Type B pancreatic cell (in vitro differentiated cells): ENCODE measurements at regions not wholly inside any gene's neighbourhood (a gene's known extent, or its start where the extent isn't known, plus 50 kb on each side); places are given as distances from the start of the nearest gene placed in this dataset.
"Not testable (repeated sequence)": the region's sequence is repeated elsewhere in the genome, so short reads cannot be mapped to it uniquely, and the experiment has no call there.

Experiments
- DNase-seq: peaks from one replicate; pipeline ENCODE4 v3.0.0; 2021; ENCODE audit warnings: mixed read lengths; ENCODE audit not compliant: unreplicated experiment; ENCODE audit errors: extremely low spot score
- H3K27ac Mint-ChIP-seq: 2 replicates; pipeline ENCODE4 v1.8.0; 2021; ENCODE audit warnings: mild to moderate bottlenecking, mixed read lengths
- H3K27me3 Mint-ChIP-seq: 2 replicates; pipeline ENCODE4 v1.8.0; 2021; ENCODE audit warnings: mixed read lengths
- H3K36me3 Mint-ChIP-seq: 2 replicates; pipeline ENCODE4 v1.8.0; 2021; ENCODE audit warnings: mixed read lengths
- H3K4me1 Mint-ChIP-seq: one replicate; pipeline ENCODE4 v1.8.0; 2021; ENCODE audit warnings: mixed read lengths; ENCODE audit not compliant: unreplicated experiment
- H3K4me3 Mint-ChIP-seq: 2 replicates; pipeline ENCODE4 v1.8.0; 2021; ENCODE audit warnings: mild to moderate bottlenecking, mixed read lengths
- H3K9me3 Mint-ChIP-seq: 2 replicates; pipeline ENCODE4 v1.8.0; 2021; ENCODE audit warnings: mixed read lengths
- CTCF ChIP-seq: fragments of 200-600 bp; sonication (generic); conservative IDR thresholded peaks from 2 replicates; pipeline ENCODE4 v1.5.0; 2021; ENCODE audit warnings: antibody characterized with exemption, mild to moderate bottlenecking

- no peak for DNase-seq
- H3K27ac Mint-ChIP-seq = no peak overlapping the region
- H3K4me1 Mint-ChIP-seq = peaks cover 3% of the 10 kb centered on the region
- no peak for TF ChIP-seq CTCF
- no peaks in the 10 kb centered on the region for H3K9me3 Mint-ChIP-seq
- no peaks in the 10 kb centered on the region for H3K36me3 Mint-ChIP-seq
- H3K27me3 Mint-ChIP-seq = peaks cover 17% of the 10 kb centered on the region
- H3K4me3 Mint-ChIP-seq = no peak overlapping the region
Measured at GRCh38 chr2:67329513-67329912, 67.6 kb upstream of the ETAA1 start.

GRCh38 chr2:67329951-67330350, 67.2 kb upstream of the ETAA1 start:
- no peak for TF ChIP-seq CTCF
- no peaks in the 10 kb centered on the region for H3K36me3 Mint-ChIP-seq
- no peaks in the 10 kb centered on the region for H3K9me3 Mint-ChIP-seq
- no peak for DNase-seq
- peaks cover 17% of the 10 kb centered on the region for H3K27me3 Mint-ChIP-seq
- H3K4me1 Mint-ChIP-seq = no peaks in the 10 kb centered on the region
- H3K27ac Mint-ChIP-seq = no peak overlapping the region
- no peak overlapping the region for H3K4me3 Mint-ChIP-seq

GRCh38 chr2:67331419-67332086, 65.6 kb upstream of the ETAA1 start:
- H3K9me3 Mint-ChIP-seq, H3K4me1 Mint-ChIP-seq, H3K36me3 Mint-ChIP-seq, H3K27ac Mint-ChIP-seq, H3K4me3 Mint-ChIP-seq, DNase-seq: not testable (repeated sequence)
- H3K27me3 Mint-ChIP-seq = peaks cover 17% of the 10 kb centered on the region

GRCh38 chr2:67337903-67338302, 59.2 kb upstream of the ETAA1 start:
- Mint-ChIP-seq H3K4me1 (no peaks in the 10 kb centered on the region), H3K27ac (no peak overlapping the region), H3K27me3 (peaks cover 7% of the 10 kb centered on the region), H3K4me3 (no peak overlapping the region), H3K9me3 (peaks cover 9% of the 10 kb centered on the region), H3K36me3 (no peaks in the 10 kb centered on the region)
- TF ChIP-seq CTCF = no peak
- DNase-seq = no peak

- no peak overlapping the region for H3K4me3 Mint-ChIP-seq
- no peaks in the 10 kb centered on the region for H3K4me1 Mint-ChIP-seq
- H3K36me3 Mint-ChIP-seq = no peaks in the 10 kb centered on the region
- H3K27ac Mint-ChIP-seq = no peak overlapping the region
- peaks cover 9% of the 10 kb centered on the region for H3K9me3 Mint-ChIP-seq
- DNase-seq = no peak
- TF ChIP-seq CTCF = no peak
- peaks cover 2% of the 10 kb centered on the region for H3K27me3 Mint-ChIP-seq
Measured at GRCh38 chr2:67338601-67339233, 58.4 kb upstream of the ETAA1 start.

GRCh38 chr2:67339234-67339885, 57.8 kb upstream of the ETAA1 start:
- no peaks in the 10 kb centered on the region for H3K36me3 Mint-ChIP-seq
- no peaks in the 10 kb centered on the region for H3K4me1 Mint-ChIP-seq
- H3K27me3 Mint-ChIP-seq = peaks cover 2% of the 10 kb centered on the region
- no peak overlapping the region for H3K4me3 Mint-ChIP-seq
- peaks cover 9% of the 10 kb centered on the region for H3K9me3 Mint-ChIP-seq
- no peak overlapping the region for H3K27ac Mint-ChIP-seq
- no peak for DNase-seq
- TF ChIP-seq CTCF = no peak
